Fibroblast of lung (primary cell): ENCODE measurements at regions not wholly inside any gene's neighbourhood (a gene's known extent, or its start where the extent isn't known, plus 50 kb on each side); places are given as distances from the start of the nearest gene placed in this dataset.

Experiments used
- DNase-seq, 2 donors: peaks; one replicate each; pipeline versions ENCODE4 v3.0.0 to v3.0.0-alpha.2; 2010; ENCODE audit warnings: low read depth in 2 of 2
- H2AFZ ChIP-seq: 2 replicates; pipeline ENCODE4 v1.5.1; 2012; ENCODE audit warnings: low read length, control low read depth, inconsistent platforms
- H3K27ac ChIP-seq: 2 replicates; pipeline ENCODE4 v1.5.1; 2011; ENCODE audit warnings: low read length, control low read depth; ENCODE audit not compliant: insufficient read depth
- H3K27me3 ChIP-seq: 2 replicates; pipeline ENCODE4 v1.5.1; 2011; ENCODE audit warnings: mild to moderate bottlenecking, low read length; ENCODE audit not compliant: control insufficient read depth, insufficient read depth
- H3K36me3 ChIP-seq: 2 replicates; pipeline ENCODE4 v1.5.1; 2011; ENCODE audit warnings: low read length; ENCODE audit not compliant: control insufficient read depth, insufficient read depth
- H3K4me1 ChIP-seq: 2 replicates; pipeline ENCODE4 v1.5.1; 2011; ENCODE audit warnings: low read length; ENCODE audit not compliant: control insufficient read depth, insufficient read depth; ENCODE audit errors: extremely low read depth
- H3K4me2 ChIP-seq: 2 replicates; pipeline ENCODE4 v1.5.1; 2011; ENCODE audit warnings: low read length, control low read depth; ENCODE audit not compliant: insufficient read depth; ENCODE audit errors: extremely low read depth
- H3K4me3 ChIP-seq, 4 experiments: fragments of 200-600 bp in 1 of 4; sonication (generic) in 1 of 4; replicated peaks in 1 of 4; 2 replicates each; pipeline ENCODE4 v1.5.1; 2011 to 2016; ENCODE audit warnings: low read length in 4 of 4, low read depth in 3 of 4, mild to moderate bottlenecking in 3 of 4, control low read depth in 2 of 4, inconsistent platforms in 1 of 4, mixed read lengths in 1 of 4; ENCODE audit not compliant: insufficient read depth in 1 of 4; ENCODE audit errors: control extremely low read depth in 1 of 4
- H3K79me2 ChIP-seq: 2 replicates; pipeline ENCODE4 v1.5.1; 2012; ENCODE audit warnings: mild to moderate bottlenecking, low read length, inconsistent platforms; ENCODE audit not compliant: control insufficient read depth, insufficient read depth
- H3K9ac ChIP-seq: 2 replicates; pipeline ENCODE4 v1.5.1; 2011; ENCODE audit warnings: mild to moderate bottlenecking, low read length, control low read depth; ENCODE audit not compliant: insufficient read depth
- H3K9me3 ChIP-seq: 2 replicates; pipeline ENCODE4 v1.5.1; 2012; ENCODE audit warnings: low read depth, low read length; ENCODE audit not compliant: control insufficient read depth, insufficient read depth
- H4K20me1 ChIP-seq: 2 replicates; pipeline ENCODE4 v1.5.1; 2011; ENCODE audit warnings: low read length; ENCODE audit not compliant: control insufficient read depth, insufficient read depth; ENCODE audit errors: extremely low read depth
- EZH2 ChIP-seq: IDR thresholded peaks from 2 replicates; pipeline ENCODE4 v1.5.1; 2012; ENCODE audit warnings: low read length, control low read depth, mild to moderate bottlenecking; ENCODE audit errors: missing control alignments
- TF ChIP-seq, protein P1 (sequence below), 2 donors: IDR thresholded peaks in 1 of 2; conservative IDR thresholded peaks in 1 of 2; 1 replicate in 1 of 2; 2 replicates in 1 of 2; pipeline ENCODE4 v1.5.1; 2011 to 2012; ENCODE audit warnings: low read length in 2 of 2, control low read depth in 1 of 2, inconsistent platforms in 1 of 2, low read depth in 1 of 2, mild to moderate bottlenecking in 1 of 2

DNA sequence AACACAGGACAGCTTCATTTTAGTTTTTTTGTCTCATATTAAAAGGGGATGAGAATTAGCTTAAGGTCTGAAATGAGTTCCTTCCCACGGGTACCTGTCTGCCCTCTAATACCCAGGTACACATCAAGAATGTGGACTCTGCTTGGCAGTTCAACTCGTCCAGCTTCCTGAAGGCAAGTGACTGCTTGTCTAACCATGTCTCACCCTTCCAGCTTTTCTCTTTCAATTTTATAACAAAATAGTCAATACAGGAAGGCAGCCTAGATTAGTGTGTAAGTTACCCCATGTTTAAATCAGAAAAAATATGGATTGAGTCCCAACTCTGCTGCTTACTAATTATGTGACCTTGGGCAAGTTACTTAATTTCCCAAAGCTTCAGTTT, 50.5 kb upstream of the C5orf46 start:
- H2AFZ ChIP-seq = no peak overlapping the region

DNA sequence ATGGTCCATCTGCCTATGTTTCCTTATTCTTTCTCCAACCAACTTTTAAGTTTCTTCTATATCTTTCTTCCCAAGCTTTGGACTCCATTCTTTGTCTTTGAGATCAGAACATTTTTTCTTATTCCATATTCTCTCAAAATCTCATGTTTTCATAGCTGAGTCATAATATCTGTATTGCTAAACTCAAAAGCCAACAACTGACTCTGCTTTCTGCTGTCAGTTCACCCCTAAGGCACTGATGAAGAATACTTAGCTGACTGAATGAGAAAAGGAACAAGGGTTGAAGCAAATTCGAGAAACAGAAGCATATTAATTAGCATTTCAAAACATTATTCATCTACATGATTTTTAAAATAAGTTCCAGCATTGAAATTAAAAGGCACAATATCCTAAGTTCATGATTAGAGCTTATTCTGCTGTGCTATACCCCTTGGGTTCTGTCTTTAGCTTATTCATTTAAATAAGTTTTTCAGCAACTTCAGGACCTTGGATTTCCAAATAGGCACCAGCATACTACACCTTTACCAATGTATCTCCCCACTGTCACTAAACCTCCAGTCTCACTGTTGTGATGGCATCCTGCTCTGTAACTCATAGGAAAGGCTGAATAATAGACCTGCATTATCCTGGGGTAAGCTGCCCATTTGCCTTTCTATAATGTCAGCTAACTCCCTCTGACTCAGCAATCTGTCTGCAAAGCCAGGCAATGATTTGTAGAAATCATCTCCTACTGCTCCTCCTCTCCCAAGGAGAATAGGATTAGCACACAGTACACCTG, 49.9 kb upstream of the C5orf46 start:
- no peak overlapping the region for H3K4me3 ChIP-seq
- TF ChIP-seq, protein P1, sequence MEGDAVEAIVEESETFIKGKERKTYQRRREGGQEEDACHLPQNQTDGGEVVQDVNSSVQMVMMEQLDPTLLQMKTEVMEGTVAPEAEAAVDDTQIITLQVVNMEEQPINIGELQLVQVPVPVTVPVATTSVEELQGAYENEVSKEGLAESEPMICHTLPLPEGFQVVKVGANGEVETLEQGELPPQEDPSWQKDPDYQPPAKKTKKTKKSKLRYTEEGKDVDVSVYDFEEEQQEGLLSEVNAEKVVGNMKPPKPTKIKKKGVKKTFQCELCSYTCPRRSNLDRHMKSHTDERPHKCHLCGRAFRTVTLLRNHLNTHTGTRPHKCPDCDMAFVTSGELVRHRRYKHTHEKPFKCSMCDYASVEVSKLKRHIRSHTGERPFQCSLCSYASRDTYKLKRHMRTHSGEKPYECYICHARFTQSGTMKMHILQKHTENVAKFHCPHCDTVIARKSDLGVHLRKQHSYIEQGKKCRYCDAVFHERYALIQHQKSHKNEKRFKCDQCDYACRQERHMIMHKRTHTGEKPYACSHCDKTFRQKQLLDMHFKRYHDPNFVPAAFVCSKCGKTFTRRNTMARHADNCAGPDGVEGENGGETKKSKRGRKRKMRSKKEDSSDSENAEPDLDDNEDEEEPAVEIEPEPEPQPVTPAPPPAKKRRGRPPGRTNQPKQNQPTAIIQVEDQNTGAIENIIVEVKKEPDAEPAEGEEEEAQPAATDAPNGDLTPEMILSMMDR (conservative IDR thresholded peaks at IDR 0.05 in 1 of 2, IDR thresholded peaks at IDR 0.05 in 1 of 2; ENCODE audit: low read depth in 1 of 2, low read length in 2 of 2) = no peak
- TF ChIP-seq EZH2 = no peak
- no peaks in the 10 kb centered on the region for H3K79me2 ChIP-seq
- no peak overlapping the region for H2AFZ ChIP-seq
- no peak overlapping the region for H3K4me2 ChIP-seq
- no peaks in the 10 kb centered on the region for H3K9me3 ChIP-seq
- no peaks in the 10 kb centered on the region for H3K36me3 ChIP-seq
- H3K27me3 ChIP-seq = no peaks in the 10 kb centered on the region
- H3K9ac ChIP-seq = no peak overlapping the region
- H4K20me1 ChIP-seq = no peaks in the 10 kb centered on the region
- no peak for DNase-seq
- H3K27ac ChIP-seq = no peak overlapping the region
- H3K4me1 ChIP-seq = no peaks in the 10 kb centered on the region

More for the DNA sequence above, 50.5 kb upstream of the C5orf46 start:
- H3K4me1 ChIP-seq = no peaks in the 10 kb centered on the region
- H3K4me3 ChIP-seq = no peak overlapping the region
- no peak overlapping the region for H3K4me2 ChIP-seq
- H3K36me3 ChIP-seq = no peaks in the 10 kb centered on the region
- H3K27ac ChIP-seq = no peak overlapping the region
- no peak for DNase-seq
- TF ChIP-seq, protein P1 (conservative IDR thresholded peaks at IDR 0.05 in 1 of 2, IDR thresholded peaks at IDR 0.05 in 1 of 2; ENCODE audit: low read depth in 1 of 2, low read length in 2 of 2) = no peak
- no peak for TF ChIP-seq EZH2
- H3K9ac ChIP-seq = no peak overlapping the region
- H3K9me3 ChIP-seq = no peaks in the 10 kb centered on the region
- H4K20me1 ChIP-seq = no peaks in the 10 kb centered on the region
- H3K79me2 ChIP-seq = no peaks in the 10 kb centered on the region
- H3K27me3 ChIP-seq = no peaks in the 10 kb centered on the region
